ENCODE measurements at regions not wholly inside any gene's neighbourhood (a gene's known extent, or its start where the extent isn't known, plus 50 kb on each side); places are given as distances from the start of the nearest gene placed in this dataset.
A peak's percentile ranks its signal among the peaks of the same experiment; 100 is the strongest.

DNA sequence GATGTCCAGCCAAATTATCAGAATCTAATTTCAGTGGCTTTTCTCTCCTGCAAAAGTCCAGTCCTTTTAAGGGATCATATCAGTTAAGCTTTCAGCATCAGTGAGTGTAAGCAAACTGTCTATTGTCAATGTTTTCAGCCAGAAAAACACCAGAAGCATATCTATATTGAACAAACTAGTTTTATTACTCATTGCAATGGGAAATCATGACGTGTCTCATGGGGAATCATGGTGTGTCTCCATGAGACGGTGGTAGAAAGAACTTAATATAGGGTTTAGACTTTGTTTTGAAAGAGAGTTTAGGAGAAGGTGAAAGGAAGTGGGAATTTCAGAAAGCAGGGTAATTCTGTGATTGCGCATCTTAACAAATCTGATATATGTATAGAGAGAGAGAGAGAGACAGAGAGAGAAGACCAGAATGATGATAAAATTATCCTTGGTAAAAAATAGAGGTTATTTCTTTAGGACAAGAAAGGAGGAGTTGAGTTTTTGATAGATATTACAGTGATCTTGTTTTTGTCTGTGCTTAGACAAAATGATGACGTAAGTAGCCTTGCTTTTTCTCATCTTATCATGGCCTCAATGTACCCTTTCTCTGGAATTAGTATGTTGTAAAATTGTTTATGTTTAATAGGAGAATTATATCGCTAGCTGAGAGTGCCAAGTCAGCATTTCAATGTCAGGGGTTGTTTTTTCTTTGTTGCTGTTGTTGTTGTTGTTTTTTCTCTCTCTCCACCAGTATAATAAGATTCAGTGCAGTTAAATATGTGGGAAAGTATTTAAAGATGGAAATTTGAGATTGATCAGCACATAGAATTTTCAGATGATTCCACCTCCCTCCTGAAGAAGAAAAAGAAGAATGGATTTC lies 129.9 kb upstream of the OSTN start:
- TF ChIP-seq, protein P1, sequence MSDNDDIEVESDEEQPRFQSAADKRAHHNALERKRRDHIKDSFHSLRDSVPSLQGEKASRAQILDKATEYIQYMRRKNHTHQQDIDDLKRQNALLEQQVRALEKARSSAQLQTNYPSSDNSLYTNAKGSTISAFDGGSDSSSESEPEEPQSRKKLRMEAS (IDR thresholded peaks at IDR 0.05; ENCODE audit: insufficient read depth, insufficient read length) = no peak
- TF ChIP-seq EZH2 (IDR thresholded peaks at IDR 0.05; ENCODE audit: borderline replicate concordance, low read depth, low read length, severe bottlenecking) (no peak), GATA2 (IDR thresholded peaks at IDR 0.05; ENCODE audit: insufficient read depth, insufficient read length, low read depth, low read length) (no peak), FOS (IDR thresholded peaks at IDR 0.05; ENCODE audit: borderline replicate concordance, insufficient read depth, low read length) (peak; percentile 25)
- TF ChIP-seq, protein P2, sequence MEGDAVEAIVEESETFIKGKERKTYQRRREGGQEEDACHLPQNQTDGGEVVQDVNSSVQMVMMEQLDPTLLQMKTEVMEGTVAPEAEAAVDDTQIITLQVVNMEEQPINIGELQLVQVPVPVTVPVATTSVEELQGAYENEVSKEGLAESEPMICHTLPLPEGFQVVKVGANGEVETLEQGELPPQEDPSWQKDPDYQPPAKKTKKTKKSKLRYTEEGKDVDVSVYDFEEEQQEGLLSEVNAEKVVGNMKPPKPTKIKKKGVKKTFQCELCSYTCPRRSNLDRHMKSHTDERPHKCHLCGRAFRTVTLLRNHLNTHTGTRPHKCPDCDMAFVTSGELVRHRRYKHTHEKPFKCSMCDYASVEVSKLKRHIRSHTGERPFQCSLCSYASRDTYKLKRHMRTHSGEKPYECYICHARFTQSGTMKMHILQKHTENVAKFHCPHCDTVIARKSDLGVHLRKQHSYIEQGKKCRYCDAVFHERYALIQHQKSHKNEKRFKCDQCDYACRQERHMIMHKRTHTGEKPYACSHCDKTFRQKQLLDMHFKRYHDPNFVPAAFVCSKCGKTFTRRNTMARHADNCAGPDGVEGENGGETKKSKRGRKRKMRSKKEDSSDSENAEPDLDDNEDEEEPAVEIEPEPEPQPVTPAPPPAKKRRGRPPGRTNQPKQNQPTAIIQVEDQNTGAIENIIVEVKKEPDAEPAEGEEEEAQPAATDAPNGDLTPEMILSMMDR (IDR thresholded peaks at IDR 0.05; ENCODE audit: extremely low read depth in 1 of 2, insufficient read depth in 1 of 2, low read depth in 1 of 2, low read length in 2 of 2) = no peak
- no peaks in the 10 kb centered on the region for H3K36me3 ChIP-seq (ENCODE audit: control insufficient read depth in 2 of 2, extremely low read depth in 1 of 2, insufficient read depth in 2 of 2, low read length in 2 of 2)
- H3K4me3 ChIP-seq (replicated peaks in 1 of 3; ENCODE audit: insufficient read depth in 1 of 3, low read depth in 1 of 3, low read length in 3 of 3) = no peak overlapping the region
- no peaks in the 10 kb centered on the region for H3K9me3 ChIP-seq (replicated peaks; ENCODE audit: control insufficient read depth, insufficient read depth, low read length)
- no peak overlapping the region for H2AFZ ChIP-seq (ENCODE audit: low read depth, low read length)
- no peak overlapping the region for H3K27ac ChIP-seq (ENCODE audit: insufficient read depth, low read depth, low read length)
- dilution Hi-C loops (cut with MboI; ENCODE audit: extremely low pct_ligation_motif_present, low sequenced_read_pairs) (no loop called here), intact Hi-C loops (cut with micrococcal nuclease) (loop anchor here (10.0 kb wide), 1 partner anchor 356 kb away; no protein-coding TSS in a partner anchor)
- no peaks in the 10 kb centered on the region for H3K79me2 ChIP-seq (ENCODE audit: control insufficient read depth, insufficient read depth, low read length)
- no peaks in the 10 kb centered on the region for H3K9me1 ChIP-seq (replicated peaks; ENCODE audit: control insufficient read depth, extremely low read depth, insufficient read depth, low read length)
- DNase-seq (ENCODE audit: low read depth, low spot score) (no peak), FAIRE-seq (no peak)
- H4K20me1 ChIP-seq (replicated peaks; ENCODE audit: control insufficient read depth, extremely low read depth, insufficient read depth, low read length) = no peaks in the 10 kb centered on the region
- no peaks in the 10 kb centered on the region for H3K27me3 ChIP-seq (ENCODE audit: control insufficient read depth in 2 of 2, insufficient read depth in 2 of 2, low read length in 2 of 2)
- BruUV-seq (replicated peaks) = no TSS peak
- peaks cover 10% of the 10 kb centered on the region for H3K4me1 ChIP-seq (ENCODE audit: control insufficient read depth, extremely low read depth, insufficient read depth, low read length)
- no peak overlapping the region for H3K9ac ChIP-seq (replicated peaks; ENCODE audit: extremely low read depth, insufficient read depth, low read length)
- ChIA-PET POLR2A (no interaction called here), CTCF (no interaction called here)
- H3K4me2 ChIP-seq (ENCODE audit: insufficient read depth, low read length) = no peak overlapping the region

Data from endothelial cell of umbilical vein (primary cell).